Omental fat pad (tissue), 3 donors: ENCODE measurements at regions not wholly inside any gene's neighbourhood (a gene's known extent, or its start where the extent isn't known, plus 50 kb on each side); places are given as distances from the start of the nearest gene placed in this dataset.
A peak's percentile ranks its signal among the peaks of the same experiment; 100 is the strongest.

ENCODE experiments used
- ATAC-seq: fragments of 150-250 bp; one replicate; pipeline ENCODE4 v1.9.1; 2016; ENCODE audit warnings: mild to moderate bottlenecking, moderate library complexity; ENCODE audit not compliant: low FRiP score
- DNase-seq: peaks from one replicate; pipeline ENCODE4 v3.0.0-alpha.2; 2019; ENCODE audit warnings: low spot score
- TF ChIP-seq, protein P1 (sequence below), 3 donors: fragments of 450-650 bp; IDR thresholded peaks; one replicate each; pipeline ENCODE4 v1.5.1; 2016 to 2017; ENCODE audit warnings: antibody characterized with exemption in 3 of 3, mild to moderate bottlenecking in 3 of 3, moderate library complexity in 2 of 3

DNA sequence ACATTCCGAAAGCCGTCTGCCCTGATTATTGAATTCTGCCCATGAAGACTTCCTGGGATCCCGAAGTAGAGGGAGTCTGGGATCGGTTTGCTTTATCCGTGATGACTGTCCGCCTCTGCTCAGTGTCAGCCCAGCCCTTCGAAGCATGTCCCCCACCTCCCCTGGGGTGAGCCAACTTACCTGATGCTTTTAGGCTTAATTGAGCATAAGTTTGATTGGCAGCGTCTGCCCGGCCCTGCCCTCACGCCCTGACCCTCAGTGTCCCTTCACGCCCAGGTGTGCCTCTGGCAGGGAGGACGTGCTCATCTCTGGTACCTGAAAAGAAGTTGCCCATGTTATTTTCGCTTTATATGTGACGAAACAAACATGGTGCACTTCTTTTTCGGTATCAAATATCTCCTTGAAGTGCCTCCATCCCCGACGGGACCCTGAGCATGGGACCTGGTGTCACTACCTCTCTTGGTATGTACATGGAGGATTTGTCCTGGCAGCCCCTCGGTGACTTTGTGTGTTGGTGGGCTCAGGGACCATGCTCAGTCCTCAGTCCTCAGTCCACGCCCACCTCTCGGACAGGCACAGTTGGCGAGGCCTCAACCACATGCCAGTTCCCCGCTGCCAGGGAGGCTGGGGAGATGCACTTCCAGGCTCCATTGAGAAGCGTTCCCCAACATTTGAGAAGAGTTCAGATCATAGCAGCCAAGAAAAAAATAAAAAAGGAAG lies 130.1 kb upstream of the RTL1 start:
- TF ChIP-seq, protein P1, sequence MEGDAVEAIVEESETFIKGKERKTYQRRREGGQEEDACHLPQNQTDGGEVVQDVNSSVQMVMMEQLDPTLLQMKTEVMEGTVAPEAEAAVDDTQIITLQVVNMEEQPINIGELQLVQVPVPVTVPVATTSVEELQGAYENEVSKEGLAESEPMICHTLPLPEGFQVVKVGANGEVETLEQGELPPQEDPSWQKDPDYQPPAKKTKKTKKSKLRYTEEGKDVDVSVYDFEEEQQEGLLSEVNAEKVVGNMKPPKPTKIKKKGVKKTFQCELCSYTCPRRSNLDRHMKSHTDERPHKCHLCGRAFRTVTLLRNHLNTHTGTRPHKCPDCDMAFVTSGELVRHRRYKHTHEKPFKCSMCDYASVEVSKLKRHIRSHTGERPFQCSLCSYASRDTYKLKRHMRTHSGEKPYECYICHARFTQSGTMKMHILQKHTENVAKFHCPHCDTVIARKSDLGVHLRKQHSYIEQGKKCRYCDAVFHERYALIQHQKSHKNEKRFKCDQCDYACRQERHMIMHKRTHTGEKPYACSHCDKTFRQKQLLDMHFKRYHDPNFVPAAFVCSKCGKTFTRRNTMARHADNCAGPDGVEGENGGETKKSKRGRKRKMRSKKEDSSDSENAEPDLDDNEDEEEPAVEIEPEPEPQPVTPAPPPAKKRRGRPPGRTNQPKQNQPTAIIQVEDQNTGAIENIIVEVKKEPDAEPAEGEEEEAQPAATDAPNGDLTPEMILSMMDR (IDR thresholded peaks at IDR 0.05): no peak
- no peak for ATAC-seq
- peak; percentile 21 for DNase-seq

DNA sequence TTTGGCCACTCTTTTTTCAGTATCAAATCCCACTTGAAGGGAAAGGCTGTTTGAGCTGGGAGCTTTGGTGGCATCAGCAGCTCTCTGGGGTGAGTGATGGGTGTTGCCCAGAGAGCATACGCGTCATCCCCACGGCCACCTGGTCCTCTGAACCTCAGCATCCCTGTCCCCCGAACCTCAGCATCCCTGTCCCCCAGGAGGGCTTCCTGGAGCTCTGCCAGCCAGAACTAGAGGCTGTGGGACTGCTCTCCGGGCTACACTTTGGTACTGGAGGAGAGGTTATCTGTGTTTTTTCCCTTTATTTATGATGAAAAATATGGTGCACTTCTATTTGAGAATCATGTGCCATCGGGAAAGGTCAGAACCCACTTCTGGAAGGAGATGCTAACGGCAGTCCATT lies 131.5 kb upstream of the RTL1 start:
- ATAC-seq (no peak), DNase-seq (peak; percentile 15)
- TF ChIP-seq, protein P1 (IDR thresholded peaks at IDR 0.05): no peak

DNA sequence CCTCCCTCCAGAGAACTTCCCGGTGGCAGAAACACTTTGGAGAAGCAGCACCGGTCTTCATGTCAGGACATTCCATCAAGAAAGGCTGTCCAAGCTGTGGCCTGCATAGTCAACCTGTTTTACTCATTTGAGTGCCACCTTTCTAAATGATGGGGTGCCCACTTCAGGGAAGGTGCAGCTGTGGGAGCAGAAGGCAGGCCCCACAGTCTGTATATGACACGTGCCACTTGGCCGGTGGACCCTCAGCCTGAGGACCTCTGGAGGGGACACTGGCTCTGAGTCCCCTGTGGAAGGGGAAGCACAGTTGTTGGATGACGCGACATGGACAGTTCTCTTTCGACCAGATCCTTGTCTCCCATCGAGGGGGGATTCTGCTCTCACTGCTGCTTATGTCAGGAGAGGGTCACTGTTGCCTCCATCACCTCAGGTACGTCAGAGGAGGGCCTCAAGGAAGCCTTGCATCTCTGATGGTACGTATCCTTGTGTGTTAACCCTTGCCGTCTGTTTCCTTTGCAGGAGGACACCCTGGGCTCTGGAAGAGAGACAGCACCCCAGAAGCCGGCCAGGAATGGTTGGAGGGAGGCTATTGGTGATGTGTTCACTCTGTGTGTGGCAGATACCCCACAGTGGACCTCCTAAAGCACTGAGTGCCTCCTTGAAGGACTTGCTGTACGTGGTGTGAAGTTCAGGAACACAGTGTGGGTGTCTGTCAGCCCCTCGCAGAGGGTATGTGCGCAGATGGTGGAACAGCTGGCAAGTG lies 132.1 kb upstream of the RTL1 start:
- DNase-seq (no peak), ATAC-seq (no peak)

DNA sequence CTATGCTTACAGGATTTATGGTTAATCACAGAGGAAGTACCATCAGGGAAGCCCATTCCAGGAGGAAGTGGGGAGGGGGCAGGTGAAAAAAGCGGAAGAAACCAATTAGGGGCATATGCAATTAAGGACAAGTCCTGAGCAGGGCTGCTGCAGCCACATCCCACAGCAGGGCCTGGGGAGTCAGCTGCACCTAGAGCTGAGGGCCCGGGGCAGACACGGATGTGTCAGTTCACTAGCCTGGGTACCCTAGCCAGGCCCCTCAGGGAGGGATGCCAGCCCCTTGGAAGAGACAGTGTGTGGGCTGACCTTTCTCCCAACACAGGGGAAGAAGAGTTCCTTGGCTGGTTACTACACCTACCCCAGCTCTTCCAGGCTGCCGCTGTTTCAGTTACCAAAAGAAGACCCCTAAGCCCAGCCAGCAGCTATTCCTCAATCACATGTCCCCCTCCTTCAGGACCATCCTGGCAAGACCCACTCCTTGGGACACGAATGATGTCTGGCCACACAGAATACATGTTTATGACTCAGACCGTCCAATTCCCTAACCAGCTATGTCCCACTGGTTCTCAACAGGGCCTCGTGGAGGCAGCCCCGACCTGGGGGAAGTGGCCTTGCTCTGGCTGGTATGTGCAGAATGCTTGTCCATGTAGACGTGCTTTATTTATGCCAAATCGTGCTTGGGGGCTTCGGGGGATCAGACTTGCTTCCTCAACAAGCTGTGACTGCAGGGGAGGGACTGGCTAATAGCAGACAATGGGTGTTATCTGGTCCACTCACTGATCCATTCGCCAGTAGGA lies 133.7 kb upstream of the RTL1 start:
- DNase-seq (no peak), ATAC-seq (no peak)
- TF ChIP-seq, protein P1 (IDR thresholded peaks at IDR 0.05): no peak

More for the DNA sequence above, 132.1 kb upstream of the RTL1 start:
- TF ChIP-seq, protein P1 (IDR thresholded peaks at IDR 0.05): no peak

DNA sequence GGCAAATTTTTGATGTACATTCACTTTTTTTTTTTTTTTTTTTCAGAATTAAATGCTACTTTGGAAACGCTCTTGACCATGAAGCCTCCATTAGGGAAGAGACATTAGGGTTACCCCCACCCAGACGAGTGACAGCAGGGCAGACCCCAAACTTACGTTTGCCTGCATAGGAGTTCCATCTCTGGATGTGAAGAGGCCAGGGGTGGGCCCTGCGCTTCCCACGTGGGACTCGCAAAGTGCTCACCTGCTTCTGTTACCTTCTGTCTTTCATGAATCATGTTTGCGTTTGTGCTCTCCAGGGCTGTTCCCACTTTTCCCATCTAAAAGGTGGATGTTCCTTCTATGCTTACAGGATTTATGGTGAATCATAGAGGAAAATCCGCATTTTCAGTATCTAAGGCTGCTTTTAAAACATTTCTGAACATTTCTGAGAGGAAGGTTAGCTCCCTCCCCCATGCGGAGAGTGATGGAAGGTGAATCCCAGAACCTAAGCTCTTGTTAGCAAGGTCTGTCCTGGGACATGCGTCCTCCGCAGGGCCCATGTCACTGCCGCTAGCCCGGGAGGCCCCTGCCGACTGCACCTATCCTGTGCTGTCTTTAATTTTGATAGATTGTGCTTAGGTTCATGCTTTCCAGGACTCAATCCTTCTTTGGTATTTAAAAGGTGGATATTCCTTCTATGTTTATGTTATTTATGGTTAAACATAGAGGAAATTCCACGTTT lies 135.7 kb upstream of the RTL1 start:
- TF ChIP-seq, protein P1 (IDR thresholded peaks at IDR 0.05): no peak
- no peak for ATAC-seq
- no peak for DNase-seq

DNA sequence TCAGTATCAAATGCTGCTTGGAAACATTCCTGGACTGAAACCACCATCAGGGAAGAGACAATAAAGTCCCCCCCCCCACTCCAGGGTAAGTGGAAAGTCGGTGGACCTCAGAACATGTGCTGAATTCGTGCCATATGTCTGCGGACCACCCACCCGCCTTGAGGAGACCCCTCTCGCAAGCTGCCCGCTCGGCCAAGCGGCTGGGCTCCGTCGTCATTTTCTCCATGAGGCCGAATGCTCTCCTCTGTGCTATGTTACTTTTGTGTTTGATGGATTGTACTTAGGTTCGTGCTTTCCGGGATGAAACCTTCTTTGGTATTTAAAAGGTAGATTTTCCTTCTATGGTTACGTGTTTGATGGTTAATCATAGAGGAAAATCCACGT lies 136.2 kb upstream of the RTL1 start:
- TF ChIP-seq, protein P1 (IDR thresholded peaks at IDR 0.05): no peak
- DNase-seq (no peak), ATAC-seq (no peak)
